GM21390 (cell line): ENCODE measurements at regions not wholly inside any gene's neighbourhood (a gene's known extent, or its start where the extent isn't known, plus 50 kb on each side); places are given as distances from the start of the nearest gene placed in this dataset.
"Not testable (repeated sequence)": the region's sequence is repeated elsewhere in the genome, so short reads cannot be mapped to it uniquely, and the experiment has no call there.

ENCODE experiments used
- ATAC-seq: cut with Tn5 transposase; IDR thresholded peaks from one replicate; pipeline ENCODE4 v1.9.1; 2021; ENCODE audit not compliant: unreplicated experiment

GRCh38 chr2:87404411-87405255 is 343.3 kb upstream of the PLGLB2 start:
- not testable (repeated sequence) for ATAC-seq

- ATAC-seq: not testable (repeated sequence)
Measured at GRCh38 chr2:87405531-87406216, 342.2 kb upstream of the PLGLB2 start.

DNA sequence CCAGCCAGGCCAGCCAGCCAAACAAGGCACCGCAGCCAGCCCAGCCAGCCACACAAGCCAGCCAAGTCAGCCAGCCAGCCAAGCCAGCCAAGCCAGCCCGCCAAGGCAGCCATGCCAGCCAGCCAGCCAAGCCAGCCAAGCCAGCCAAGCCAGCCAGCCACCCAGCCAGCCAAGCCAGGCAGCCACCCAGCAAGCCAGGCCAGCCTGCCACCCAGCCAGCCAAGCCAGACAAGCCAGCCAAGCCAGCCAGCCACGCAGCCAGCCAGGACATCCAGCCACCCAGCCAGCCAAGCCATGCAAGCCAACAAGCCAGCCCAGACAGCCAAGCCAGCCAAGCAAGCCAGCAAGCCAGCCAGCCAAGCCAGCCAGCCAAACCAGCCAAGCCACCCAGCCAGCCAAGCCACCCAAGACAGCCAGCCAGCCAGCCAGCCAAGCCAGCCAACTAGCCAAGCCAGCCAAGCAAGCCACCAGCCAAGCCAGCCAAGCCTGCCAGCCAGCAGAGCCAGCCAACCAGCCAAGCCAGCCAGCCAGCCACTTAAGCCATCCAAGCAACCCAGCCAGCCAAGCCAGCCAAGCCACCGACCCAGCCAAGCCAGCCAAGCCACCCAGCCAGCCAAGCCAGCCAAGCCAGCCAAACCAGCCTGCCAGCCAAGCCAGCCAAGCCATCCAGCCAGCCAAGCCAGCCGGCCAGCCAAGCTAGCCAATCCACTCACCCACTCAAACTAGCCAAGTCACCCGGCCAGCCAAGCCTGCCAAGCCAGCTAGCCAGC is 341.3 kb upstream of the PLGLB2 start:
- ATAC-seq: not testable (repeated sequence)

GRCh38 chr2:87409601-87410000 is 338.3 kb upstream of the PLGLB2 start:
- not testable (repeated sequence) for ATAC-seq

- ATAC-seq: not testable (repeated sequence)
Measured at GRCh38 chr2:87410371-87410770, 337.5 kb upstream of the PLGLB2 start.

DNA sequence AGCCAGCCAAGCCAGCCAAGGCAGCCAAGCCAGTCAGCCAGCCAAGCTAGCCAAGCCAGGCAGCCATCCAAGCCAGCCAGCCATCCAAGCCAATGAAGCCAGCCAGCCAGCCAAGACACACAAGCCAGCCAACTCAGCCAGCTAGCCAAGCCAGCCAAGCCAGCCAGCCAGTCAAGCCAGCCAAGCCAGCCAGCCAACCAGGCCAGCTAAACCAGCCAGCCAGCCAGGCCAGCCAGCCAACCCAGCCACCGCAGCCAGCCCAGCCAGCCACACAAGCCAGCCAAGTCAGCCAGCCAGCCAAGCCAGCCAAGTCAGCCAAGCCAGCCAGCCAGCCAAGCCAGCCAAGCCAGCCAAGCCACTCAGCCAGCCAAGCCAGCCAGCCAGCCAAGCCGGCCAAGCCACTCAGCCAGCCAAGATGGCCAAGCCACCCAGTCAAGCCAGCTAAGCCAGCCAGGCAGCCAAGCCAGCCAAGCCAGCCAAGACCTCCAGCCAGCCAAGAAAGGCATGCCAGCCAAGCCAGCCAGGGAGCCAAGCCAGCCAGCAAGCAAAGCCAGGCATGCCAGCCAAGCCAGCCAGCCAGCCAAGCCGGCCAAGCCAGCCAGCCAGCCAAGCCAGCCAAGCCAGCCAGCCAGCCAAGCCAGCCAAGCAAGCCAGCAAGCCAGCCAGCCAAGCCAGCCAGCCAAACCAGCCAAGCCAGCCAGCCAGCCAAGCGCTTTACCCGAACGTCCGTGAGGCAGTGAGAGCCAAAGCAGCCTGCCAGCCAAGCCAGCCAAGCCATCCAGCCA is 335.7 kb upstream of the PLGLB2 start:
- ATAC-seq: not testable (repeated sequence)

DNA sequence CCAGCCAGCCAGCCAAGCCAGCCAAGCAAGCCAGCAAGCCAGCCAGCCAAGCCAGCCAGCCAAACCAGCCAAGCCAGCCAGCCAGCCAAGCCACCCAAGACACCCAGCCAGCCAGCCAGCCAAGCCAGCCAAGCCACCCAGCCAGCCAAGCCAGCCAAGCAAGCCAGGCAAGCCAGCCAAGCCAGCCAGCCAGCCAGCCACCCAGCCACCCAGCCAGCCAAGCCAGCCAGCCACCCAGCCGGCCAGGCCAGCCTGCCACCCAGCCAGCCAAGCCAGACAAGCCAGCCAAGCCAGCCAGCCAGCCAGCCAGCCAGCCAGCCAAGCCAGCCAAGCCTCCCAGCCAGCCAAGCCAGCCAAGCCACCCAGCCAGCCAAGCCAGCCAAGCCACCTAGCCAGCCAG is 333.6 kb upstream of the PLGLB2 start:
- ATAC-seq: not testable (repeated sequence)

GRCh38 chr2:87414795-87415570 is 332.9 kb upstream of the PLGLB2 start:
- not testable (repeated sequence) for ATAC-seq

DNA sequence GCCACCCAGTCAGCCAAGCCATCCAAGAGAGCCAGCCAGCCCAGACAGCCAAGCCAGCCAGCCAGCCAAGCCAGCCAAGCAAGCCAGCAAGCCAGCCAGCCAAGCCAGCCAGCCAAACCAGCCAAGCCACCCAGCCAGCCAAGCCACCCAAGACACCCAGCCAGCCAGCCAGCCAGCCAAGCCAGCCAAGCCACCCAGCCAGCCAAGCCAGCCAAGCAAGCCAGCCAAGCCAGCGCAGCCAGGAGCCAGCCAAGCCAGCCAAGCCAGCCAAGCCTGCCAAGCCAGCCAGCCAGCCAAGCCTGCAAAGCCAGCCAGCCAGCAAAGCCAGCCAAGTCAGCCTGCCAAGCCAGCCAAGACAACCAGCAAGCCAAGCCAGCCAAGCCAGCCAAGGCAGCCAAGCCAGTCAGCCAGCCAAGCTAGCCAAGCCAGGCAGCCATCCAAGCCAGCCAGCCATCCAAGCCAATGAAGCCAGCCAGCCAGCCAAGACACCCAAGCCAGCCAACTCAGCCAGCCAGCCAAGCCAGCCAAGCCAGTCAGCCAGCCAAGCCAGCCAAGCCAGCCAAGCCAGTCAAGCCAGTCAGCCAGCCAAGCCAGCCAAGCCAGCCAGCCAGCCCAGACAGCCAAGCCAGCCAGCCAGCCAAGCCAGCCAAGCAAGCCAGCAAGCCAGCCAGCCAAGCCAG is 332.2 kb upstream of the PLGLB2 start:
- not testable (repeated sequence) for ATAC-seq

DNA sequence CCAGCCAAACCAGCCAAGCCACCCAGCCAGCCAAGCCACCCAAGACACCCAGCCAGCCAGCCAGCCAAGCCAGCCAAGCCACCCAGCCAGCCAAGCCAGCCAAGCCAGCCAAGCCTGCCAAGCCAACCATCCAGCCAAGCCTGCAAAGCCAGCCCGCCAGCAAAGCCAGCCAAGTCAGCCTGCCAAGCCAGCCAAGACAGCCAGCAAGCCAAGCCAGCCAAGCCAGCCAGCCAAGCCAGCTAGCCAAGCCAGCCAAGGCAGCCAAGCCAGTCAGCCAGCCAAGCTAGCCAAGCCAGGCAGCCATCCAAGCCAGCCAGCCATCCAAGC is 331.7 kb upstream of the PLGLB2 start:
- not testable (repeated sequence) for ATAC-seq

DNA sequence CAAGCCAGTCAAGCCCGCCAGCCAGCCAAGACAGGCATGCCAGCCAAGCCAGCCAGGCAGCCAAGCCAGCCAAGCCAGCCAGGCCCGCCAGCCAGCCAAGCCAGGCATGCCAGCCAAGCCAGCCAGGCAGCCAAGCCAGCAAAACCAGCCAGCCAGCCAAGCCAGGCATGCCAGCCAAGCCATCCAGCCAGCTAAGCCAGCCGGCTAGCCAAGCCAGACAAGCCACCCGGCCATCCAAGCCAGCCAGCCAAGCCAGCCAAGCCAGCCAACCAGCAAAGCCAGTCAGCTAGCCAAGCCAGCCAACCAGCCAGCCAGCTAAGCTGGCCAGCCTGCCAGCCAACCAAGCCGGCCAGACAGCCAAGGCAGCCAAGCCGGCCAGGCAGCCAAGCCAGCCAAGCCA is 330.7 kb upstream of the PLGLB2 start:
- ATAC-seq: not testable (repeated sequence)

GRCh38 chr2:87417742-87418567 is 329.9 kb upstream of the PLGLB2 start:
- not testable (repeated sequence) for ATAC-seq

GRCh38 chr2:87418823-87419822 is 328.8 kb upstream of the PLGLB2 start:
- not testable (repeated sequence) for ATAC-seq

DNA sequence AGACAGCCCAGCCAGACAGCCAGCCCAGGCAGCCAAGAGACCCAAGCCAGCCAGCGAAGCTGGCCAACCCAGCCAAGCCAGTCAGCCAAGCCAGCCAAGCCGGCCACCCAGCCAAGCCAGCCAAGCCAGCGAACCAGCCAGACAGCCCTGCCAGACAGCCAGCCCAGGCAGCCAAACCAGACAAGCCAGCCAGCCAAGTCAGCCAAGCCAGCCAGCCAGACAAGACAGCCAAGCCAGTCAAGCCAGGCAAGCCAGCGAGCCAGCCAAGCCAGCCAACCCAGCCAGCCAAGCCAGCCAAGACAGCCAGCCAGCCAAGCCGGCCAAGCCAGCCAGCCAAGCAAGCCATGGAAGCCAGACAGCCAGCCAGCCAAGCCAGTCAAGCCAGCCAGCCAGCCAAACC is 327.9 kb upstream of the PLGLB2 start:
- not testable (repeated sequence) for ATAC-seq

- ATAC-seq: not testable (repeated sequence)
Measured at GRCh38 chr2:87420954-87421353, 326.9 kb upstream of the PLGLB2 start.

DNA sequence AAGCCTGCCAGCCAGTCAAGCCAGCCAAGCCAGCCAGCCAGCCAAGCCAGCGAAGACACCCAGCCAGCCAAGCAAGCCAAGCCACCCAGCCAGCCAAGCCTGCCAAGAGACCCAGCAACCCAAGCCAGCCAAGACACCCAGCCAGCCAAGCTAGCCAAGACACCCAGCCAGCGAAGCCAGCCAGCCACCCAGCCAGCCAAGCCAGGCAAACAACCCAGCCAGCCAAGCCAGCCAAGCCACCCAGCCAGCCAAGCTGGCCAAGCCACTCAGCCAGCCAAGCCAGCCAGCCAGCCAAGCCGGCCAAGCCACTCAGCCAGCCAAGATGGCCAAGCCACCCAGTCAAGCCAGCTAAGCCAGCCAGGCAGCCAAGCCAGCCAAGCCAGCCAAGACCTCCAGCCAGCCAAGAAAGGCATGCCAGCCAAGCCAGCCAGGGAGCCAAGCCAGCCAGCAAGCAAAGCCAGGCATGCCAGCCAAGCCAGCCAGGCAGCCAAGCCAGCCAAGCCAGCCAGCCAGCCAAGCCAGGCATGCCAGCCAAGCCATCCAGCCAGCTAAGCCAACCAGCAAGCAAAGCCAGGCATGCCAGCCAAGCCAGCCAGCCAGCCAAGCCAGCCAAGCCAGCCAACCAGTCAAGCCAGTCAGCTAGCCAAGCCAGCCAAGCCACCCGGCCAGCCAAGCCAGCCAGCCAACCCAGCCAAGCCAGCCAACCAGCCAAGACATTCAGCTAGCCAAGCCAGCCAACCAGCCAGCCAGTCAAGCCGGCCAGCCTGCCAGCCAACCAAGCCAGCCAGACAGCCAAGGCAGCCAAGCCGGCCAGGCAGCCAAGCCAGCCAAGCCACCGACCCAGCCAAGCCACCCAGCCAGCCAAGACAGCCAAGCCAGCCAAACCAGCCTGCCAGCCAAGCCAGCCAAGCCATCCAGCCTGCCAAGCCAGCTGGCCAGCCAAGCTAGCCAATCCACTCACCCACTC is 323.8 kb upstream of the PLGLB2 start:
- not testable (repeated sequence) for ATAC-seq
